MM.1S (cell line): ENCODE measurements at regions not wholly inside any gene's neighbourhood (a gene's known extent, or its start where the extent isn't known, plus 50 kb on each side); places are given as distances from the start of the nearest gene placed in this dataset.
A peak's percentile ranks its signal among the peaks of the same experiment; 100 is the strongest.

Experiments used
- DNase-seq: peaks from one replicate; pipeline ENCODE4 v3.0.0-alpha.2; 2015
- H2AFZ ChIP-seq: fragments of 300-600 bp; sonication (generic); 2 replicates; pipeline ENCODE4 v1.6.0; 2016; ENCODE audit warnings: antibody characterized with exemption, low read length
- H3F3A ChIP-seq: fragments of 300-600 bp; sonication (generic); 2 replicates; pipeline ENCODE4 v1.6.1; 2016; ENCODE audit warnings: mild to moderate bottlenecking, antibody characterized with exemption, low read length, moderate library complexity, mixed read lengths; ENCODE audit not compliant: insufficient read depth
- H3K27ac ChIP-seq: fragments of 300-600 bp; sonication (generic); 2 replicates; pipeline ENCODE4 v1.5.1; 2016; ENCODE audit warnings: mild to moderate bottlenecking, low read length
- H3K27me3 ChIP-seq: fragments of 300-600 bp; sonication (generic); replicated peaks from 2 replicates; pipeline ENCODE4 v1.6.0; 2016; ENCODE audit warnings: low read length; ENCODE audit not compliant: insufficient read depth
- H3K36me3 ChIP-seq: fragments of 300-600 bp; sonication (generic); replicated peaks from 2 replicates; pipeline ENCODE4 v1.6.1; 2016; ENCODE audit warnings: mild to moderate bottlenecking, low read length, mixed read lengths; ENCODE audit not compliant: insufficient read depth
- H3K4me1 ChIP-seq: fragments of 300-600 bp; sonication (generic); 2 replicates; pipeline ENCODE4 v1.6.1; 2016; ENCODE audit warnings: low read length, mixed read lengths
- H3K4me2 ChIP-seq: fragments of 300-600 bp; sonication (generic); 2 replicates; pipeline ENCODE4 v1.6.0; 2016; ENCODE audit warnings: low read depth, low read length
- H3K4me3 ChIP-seq: fragments of 300-600 bp; sonication (generic); 2 replicates; pipeline ENCODE4 v1.5.1; 2016; ENCODE audit warnings: low read length, mixed read lengths
- H3K79me2 ChIP-seq: fragments of 300-600 bp; sonication (generic); 2 replicates; pipeline ENCODE4 v1.6.1; 2016; ENCODE audit warnings: mixed run types, low read length, mixed read lengths
- H3K9ac ChIP-seq: fragments of 300-600 bp; sonication (generic); 2 replicates; pipeline ENCODE4 v1.6.1; 2016; ENCODE audit warnings: low read length, mixed read lengths
- H3K9me2 ChIP-seq: fragments of 300-600 bp; sonication (generic); replicated peaks from 2 replicates; pipeline ENCODE4 v1.6.1; 2016; ENCODE audit warnings: mild to moderate bottlenecking, low read length, mixed read lengths; ENCODE audit not compliant: insufficient read depth
- H3K9me3 ChIP-seq: fragments of 300-600 bp; sonication (generic); replicated peaks from 2 replicates; pipeline ENCODE4 v1.6.1; 2016; ENCODE audit warnings: mild to moderate bottlenecking, low read length, mixed read lengths; ENCODE audit not compliant: insufficient read depth
- H4K20me1 ChIP-seq: fragments of 300-600 bp; sonication (generic); 2 replicates; pipeline ENCODE4 v1.6.1; 2016; ENCODE audit warnings: mild to moderate bottlenecking, low read length, moderate library complexity, mixed read lengths; ENCODE audit not compliant: insufficient read depth
- EZH2 ChIP-seq: fragments of 300-600 bp; sonication (generic); optimal IDR thresholded peaks from 2 replicates; pipeline ENCODE3; 2017; ENCODE audit warnings: low read depth, mild to moderate bottlenecking, antibody characterized with exemption, low read length, mixed read lengths
- EZH2phosphoT487 ChIP-seq: fragments of 300-600 bp; sonication (generic); IDR thresholded peaks from 2 replicates; pipeline ENCODE4 v1.6.1; 2018; ENCODE audit warnings: antibody characterized with exemption, low read length
- TF ChIP-seq, protein P1 (sequence below): fragments of 300-600 bp; sonication (generic); IDR thresholded peaks from 2 replicates; pipeline ENCODE4 v1.5.1; 2016; ENCODE audit warnings: antibody characterized with exemption, low read length, mixed read lengths

DNA sequence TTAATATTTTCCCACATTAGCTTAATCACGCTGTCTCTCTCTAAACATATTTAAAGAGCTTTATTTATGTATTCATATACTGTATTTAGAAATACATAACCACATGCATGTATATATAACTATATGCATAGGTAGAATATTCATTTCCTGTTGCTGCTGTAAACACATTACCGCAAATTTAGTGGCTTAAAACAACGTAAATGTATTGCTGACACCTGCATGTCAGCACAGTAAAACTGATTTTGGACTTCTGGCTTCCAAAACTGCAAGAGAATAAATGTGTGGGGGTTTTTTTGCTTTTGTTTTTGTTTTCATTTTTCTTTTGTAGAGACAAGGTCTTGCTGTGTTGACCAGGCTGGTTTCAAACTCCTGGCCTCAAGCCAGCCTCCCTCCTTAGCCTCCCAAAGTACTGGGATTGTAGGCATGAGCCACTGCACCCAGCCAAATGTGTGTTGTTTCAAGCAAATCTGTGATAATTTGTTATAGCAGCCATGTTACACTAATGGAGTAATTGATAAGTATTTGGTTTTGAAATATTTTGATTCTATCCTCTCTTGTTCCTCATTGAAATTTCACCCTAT lies 61.9 kb upstream of the CMKLR1 start:
- Histone ChIP-seq H2AFZ (no peak overlapping the region), H3K9me3 (no peaks in the 10 kb centered on the region), H3K27ac (no peak overlapping the region), H3K4me2 (no peak overlapping the region), H4K20me1 (no peaks in the 10 kb centered on the region), H3K9me2 (no peaks in the 10 kb centered on the region), H3F3A (no peaks in the 10 kb centered on the region), H3K36me3 (no peaks in the 10 kb centered on the region), H3K4me1 (peaks cover 5% of the 10 kb centered on the region; the same call in 1 of the 2 replicates), H3K27me3 (no peaks in the 10 kb centered on the region), H3K79me2 (no peaks in the 10 kb centered on the region), H3K9ac (no peak overlapping the region), H3K4me3 (no peak overlapping the region)
- TF ChIP-seq, protein P1, sequence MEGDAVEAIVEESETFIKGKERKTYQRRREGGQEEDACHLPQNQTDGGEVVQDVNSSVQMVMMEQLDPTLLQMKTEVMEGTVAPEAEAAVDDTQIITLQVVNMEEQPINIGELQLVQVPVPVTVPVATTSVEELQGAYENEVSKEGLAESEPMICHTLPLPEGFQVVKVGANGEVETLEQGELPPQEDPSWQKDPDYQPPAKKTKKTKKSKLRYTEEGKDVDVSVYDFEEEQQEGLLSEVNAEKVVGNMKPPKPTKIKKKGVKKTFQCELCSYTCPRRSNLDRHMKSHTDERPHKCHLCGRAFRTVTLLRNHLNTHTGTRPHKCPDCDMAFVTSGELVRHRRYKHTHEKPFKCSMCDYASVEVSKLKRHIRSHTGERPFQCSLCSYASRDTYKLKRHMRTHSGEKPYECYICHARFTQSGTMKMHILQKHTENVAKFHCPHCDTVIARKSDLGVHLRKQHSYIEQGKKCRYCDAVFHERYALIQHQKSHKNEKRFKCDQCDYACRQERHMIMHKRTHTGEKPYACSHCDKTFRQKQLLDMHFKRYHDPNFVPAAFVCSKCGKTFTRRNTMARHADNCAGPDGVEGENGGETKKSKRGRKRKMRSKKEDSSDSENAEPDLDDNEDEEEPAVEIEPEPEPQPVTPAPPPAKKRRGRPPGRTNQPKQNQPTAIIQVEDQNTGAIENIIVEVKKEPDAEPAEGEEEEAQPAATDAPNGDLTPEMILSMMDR = no peak
- no peak for TF ChIP-seq EZH2
- no peak for TF ChIP-seq EZH2phosphoT487
- peak; percentile 63 for DNase-seq

DNA sequence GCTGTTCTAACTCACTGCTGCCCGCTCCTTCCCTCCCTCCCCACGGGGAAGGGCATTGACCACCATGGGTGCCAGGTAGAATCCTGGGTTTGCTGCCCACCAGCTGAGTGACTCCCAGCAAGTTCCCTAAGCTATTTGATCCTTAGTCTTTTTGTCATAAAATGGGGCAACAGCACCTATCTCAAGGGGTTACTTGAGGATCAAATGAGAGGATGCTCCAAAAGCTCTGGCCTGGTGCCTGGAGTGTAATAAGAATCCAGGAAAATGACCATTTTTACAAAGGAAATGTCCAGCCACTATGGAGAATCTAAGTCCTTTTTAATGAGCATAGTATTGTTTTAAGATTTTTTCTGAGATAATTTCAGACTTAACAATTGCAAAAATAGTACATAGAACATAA lies 61.4 kb upstream of the CMKLR1 start:
- TF ChIP-seq EZH2 (no peak), EZH2phosphoT487 (no peak)
- TF ChIP-seq, protein P1 = no peak
- DNase-seq = no peak

DNA sequence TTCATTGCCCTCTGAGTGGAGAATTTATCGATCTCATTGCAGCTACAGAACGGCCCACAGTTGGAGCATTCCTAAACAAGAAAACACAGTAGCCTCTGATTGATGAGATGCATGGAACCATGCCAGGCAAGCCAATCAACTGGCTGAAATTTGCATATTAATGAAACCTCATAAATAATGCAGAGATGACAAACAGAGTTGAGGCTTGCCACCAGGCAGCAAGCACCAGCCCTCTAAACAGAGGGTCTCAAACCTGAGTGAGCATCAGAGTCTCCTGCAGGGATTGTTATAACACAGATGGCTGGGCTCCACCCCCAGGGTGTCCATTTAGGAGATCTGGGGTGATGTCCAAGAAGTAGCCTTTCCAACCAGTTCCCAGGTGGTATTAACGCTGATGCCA lies 60.9 kb upstream of the CMKLR1 start:
- Histone ChIP-seq H4K20me1 (no peaks in the 10 kb centered on the region), H3K9me3 (no peaks in the 10 kb centered on the region), H3K4me1 (peaks cover 5% of the 10 kb centered on the region; the same call in 1 of the 2 replicates), H3K4me2 (no peak overlapping the region), H2AFZ (no peak overlapping the region), H3K9ac (no peak overlapping the region), H3K9me2 (no peaks in the 10 kb centered on the region), H3F3A (no peaks in the 10 kb centered on the region), H3K36me3 (no peaks in the 10 kb centered on the region), H3K79me2 (no peaks in the 10 kb centered on the region), H3K27me3 (no peaks in the 10 kb centered on the region), H3K27ac (no peak overlapping the region), H3K4me3 (no peak overlapping the region)
- TF ChIP-seq EZH2phosphoT487 (no peak), EZH2 (no peak)
- TF ChIP-seq, protein P1 = no peak
- DNase-seq = no peak

More for the DNA sequence above, 61.4 kb upstream of the CMKLR1 start:
- H3K4me3 ChIP-seq = no peak overlapping the region
- no peaks in the 10 kb centered on the region for H3K36me3 ChIP-seq
- no peaks in the 10 kb centered on the region for H3K9me3 ChIP-seq
- peaks cover 5% of the 10 kb centered on the region; the same call in 1 of the 2 replicates for H3K4me1 ChIP-seq
- no peaks in the 10 kb centered on the region for H3K79me2 ChIP-seq
- no peak overlapping the region for H3K9ac ChIP-seq
- H3F3A ChIP-seq = no peaks in the 10 kb centered on the region
- H4K20me1 ChIP-seq = no peaks in the 10 kb centered on the region
- H3K27me3 ChIP-seq = no peaks in the 10 kb centered on the region
- no peaks in the 10 kb centered on the region for H3K9me2 ChIP-seq
- H3K4me2 ChIP-seq = no peak overlapping the region
- H3K27ac ChIP-seq = no peak overlapping the region
- H2AFZ ChIP-seq = no peak overlapping the region
